ENCODE measurements at regions not wholly inside any gene's neighbourhood (a gene's known extent, or its start where the extent isn't known, plus 50 kb on each side); places are given as distances from the start of the nearest gene placed in this dataset.

DNA sequence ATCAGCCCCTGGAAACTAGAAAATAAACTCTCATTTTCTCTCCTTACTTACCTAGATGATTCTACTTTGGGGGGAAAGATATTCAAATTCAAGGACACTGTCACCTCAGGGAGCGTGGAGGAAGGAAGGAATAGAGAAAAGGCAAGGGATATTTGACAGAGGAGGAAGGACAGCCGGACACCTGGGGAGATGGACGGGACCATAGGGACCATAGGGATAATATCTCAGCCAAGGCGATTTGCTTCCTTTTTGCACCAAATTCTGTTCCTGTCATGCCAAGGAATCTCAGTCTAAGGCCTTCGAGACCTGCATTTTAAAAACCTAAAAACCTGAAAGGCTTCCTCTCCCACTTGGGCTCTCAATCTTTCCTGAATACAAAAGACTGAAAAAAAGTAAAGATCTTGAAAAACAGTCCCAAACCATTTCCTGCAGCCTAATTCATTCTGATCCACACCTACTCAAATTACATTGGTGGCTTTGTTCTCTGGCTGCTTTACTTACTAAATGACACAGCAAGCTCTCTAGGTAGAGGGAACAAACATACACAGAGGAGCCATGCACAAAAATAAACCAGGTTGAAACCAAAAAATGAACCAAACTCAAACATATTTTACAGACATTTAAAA lies 73.9 kb upstream of the SLC24A5 start:
- no peak for DNase-seq (ENCODE audit: low spot score)

DNA sequence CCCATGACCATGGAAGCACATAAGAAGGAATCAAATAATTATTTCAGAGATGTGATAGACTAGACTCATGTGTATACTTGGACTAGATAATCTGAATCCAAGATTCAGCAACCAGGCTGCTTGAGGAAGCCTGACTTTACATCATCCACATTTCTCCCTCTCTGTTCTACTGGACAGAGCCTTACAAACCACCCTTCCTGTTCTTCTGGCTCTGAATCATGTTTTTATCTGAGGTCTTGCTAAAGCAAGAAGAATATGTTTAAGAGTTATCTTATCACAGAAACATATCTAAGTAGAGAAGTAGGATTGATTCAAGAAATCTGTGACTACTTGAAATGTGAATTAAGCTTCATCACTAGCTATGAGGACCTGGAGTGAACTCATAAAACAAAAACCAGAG lies 71.1 kb upstream of the SLC24A5 start:
- no peak for DNase-seq (ENCODE audit: low spot score)

- no peak for DNase-seq (ENCODE audit: low spot score)
Observed at GRCh38 chr15:48052946-48053345, 67.8 kb upstream of the SLC24A5 start.

DNA sequence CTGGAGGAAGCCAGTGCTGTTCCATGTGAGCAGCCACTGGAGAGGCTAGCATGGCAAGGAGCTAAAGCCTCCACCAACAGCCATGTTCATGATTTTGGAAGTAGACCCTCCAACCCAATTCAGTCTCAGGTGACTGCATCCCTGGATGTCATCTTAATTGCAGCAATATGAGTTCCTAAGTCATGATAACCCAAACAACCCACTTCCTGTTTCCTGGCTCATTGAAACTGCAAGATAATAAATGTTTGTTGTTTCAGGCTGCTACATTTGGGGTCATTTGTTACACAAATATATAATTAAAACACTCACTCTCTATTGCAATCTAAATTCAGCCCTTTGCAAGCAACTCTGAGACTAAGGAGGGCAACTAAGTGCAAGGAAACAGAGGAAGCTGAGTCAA lies 62.4 kb upstream of the SLC24A5 start:
- no peak for DNase-seq (ENCODE audit: low spot score)

DNA sequence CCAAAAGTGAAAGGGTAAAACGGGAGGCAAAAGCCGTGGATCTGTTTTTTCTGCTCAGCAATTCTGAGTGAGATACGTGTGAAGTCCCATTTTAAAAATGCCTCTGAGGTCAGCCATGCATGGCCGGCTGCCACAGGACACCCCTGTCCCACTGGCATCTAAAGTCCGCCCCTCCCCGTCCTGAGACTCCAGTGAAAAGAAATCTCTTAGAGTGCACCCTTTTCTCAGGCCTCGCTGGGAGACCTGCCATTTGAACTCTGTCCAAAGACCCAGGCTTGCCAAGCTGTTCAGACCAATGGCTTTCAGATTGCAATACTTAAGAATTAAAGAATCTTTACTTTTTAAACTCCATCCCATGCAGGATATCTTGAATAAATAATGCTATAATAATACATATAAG lies 61.0 kb upstream of the SLC24A5 start:
- no peak for DNase-seq (ENCODE audit: low spot score)

DNA sequence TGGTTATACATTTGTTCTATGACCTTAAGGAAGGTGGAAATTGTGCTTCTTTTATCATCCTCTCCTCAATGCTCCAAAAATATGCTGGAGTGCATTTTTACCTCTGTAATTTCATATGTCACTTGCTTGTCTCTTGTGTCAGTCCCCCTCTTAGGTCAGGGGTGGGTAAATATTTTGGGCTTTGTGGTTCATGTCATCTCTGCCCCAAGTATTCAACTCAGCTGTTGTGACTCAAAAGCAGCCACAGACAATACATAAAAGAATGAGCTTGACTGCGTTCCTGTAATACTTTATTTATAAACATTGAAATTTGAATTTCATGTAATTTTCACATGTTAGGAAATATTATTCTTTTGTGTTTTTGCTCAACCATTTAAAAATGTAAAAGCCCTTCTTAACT lies 60.4 kb upstream of the SLC24A5 start:
- DNase-seq (ENCODE audit: low spot score), result no peak

GRCh38 chr15:48061605-48062004 lies 59.2 kb upstream of the SLC24A5 start:
- DNase-seq (ENCODE audit: low spot score), result no peak

- peak; percentile 5 for DNase-seq (ENCODE audit: low spot score)
Observed at GRCh38 chr15:48062148-48062872, 58.5 kb upstream of the SLC24A5 start.

GRCh38 chr15:48063411-48063985 lies 57.3 kb upstream of the SLC24A5 start:
- no peak for DNase-seq (ENCODE audit: low spot score)

DNA sequence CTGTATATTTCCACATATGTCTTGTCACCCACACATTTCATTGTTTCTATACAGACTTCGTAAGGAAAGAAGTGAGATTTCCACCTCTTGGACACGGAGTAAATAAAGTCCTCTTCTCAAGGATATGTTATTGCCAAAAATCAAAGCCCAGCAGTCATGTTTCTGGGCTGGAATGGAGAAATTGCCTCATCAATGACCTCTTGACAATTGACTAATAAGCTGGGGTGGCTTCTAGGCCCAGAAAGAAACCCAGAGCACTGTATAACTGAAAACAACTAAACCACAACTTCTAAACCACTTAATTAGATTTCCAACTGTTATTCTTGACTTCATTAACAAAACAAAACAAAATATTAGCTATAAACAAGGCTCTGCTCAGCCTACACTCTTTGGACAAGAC lies 56.4 kb upstream of the SLC24A5 start:
- DNase-seq (ENCODE audit: low spot score), result no peak

DNA sequence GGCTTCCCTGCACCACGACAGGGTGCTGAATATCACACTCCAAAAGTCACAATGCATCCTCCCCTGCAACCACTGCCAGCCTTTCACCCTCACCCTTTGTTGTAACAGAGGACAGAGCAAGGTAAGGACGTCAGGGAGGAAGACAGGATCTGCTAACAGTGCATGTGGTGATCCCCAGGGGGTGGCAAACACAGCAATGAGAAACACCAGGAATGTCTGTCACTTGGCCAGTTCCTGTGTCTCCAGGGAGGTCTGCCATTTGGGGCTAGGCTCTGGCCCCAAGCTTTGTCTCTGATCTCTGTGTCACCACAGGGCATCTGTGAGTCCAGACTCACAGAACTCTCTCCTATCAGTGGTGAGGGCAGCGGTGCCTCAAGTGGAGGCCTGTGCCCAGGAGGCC lies 54.3 kb upstream of the SLC24A5 start:
- DNase-seq (ENCODE audit: low spot score), result no peak
